A549 (cell line): ENCODE measurements at regions not wholly inside any gene's neighbourhood (a gene's known extent, or its start where the extent isn't known, plus 50 kb on each side); places are given as distances from the start of the nearest gene placed in this dataset.
A peak's percentile ranks its signal among the peaks of the same experiment; 100 is the strongest.

Experiments
- ATAC-seq, 2 experiments: fragments of 200-7000 bp in 1 of 2; fragments of >200 bp in 1 of 2; cut with Nextera tagmentation in 1 of 2; cut with Tn5 transposase in 1 of 2; 3 replicates each; pipeline versions ENCODE4 v1.8.0 to v1.9.1; 2018 to 2020; ENCODE audit warnings: mild to moderate bottlenecking in 1 of 2, moderate library complexity in 1 of 2
- CTCF ChIA-PET: fragments of 300-600 bp; sonication (Branson Sonifier 250); formaldehyde crosslinking; extraction: SDS; loops from one replicate; lab custom pipeline; 2021; ENCODE audit warnings: antibody characterized with exemption, inconsistent platforms; lab: Yijun Ruan, JAX
- POLR2A ChIA-PET: fragments of 350-600 bp; formaldehyde crosslinking; extraction: SDS; loops from one replicate; lab custom pipeline; 2021; ENCODE audit warnings: antibody characterized with exemption, inconsistent platforms; lab: Yijun Ruan, JAX
- DNase-seq, 2 experiments: peaks; one replicate each; pipeline versions ENCODE4 v3.0.0 to v3.0.0-alpha.2; 2011 to 2016; ENCODE audit warnings: low read depth in 1 of 2, low spot score in 1 of 2
- FAIRE-seq: peaks from 2 replicates; lab custom pipeline; 2011; peaks lifted over from hg19 to GRCh38; lab: Jason Lieb, UNC
- H3K27ac ChIP-seq, 2 experiments: fragments of >200 bp; sonication (Bioruptor Twin); formaldehyde crosslinking; 3 replicates each; pipeline ENCODE4 v1.5.1; 2016 to 2017
- H3K4me1 ChIP-seq: fragments of >200 bp; sonication (Bioruptor Twin); formaldehyde crosslinking; 3 replicates; pipeline ENCODE4 v1.6.1; 2016
- H3K4me2 ChIP-seq: fragments of >200 bp; sonication (Bioruptor Twin); formaldehyde crosslinking; 3 replicates; pipeline ENCODE4 v1.6.1; 2016
- H3K4me3 ChIP-seq: fragments of >200 bp; sonication (Bioruptor Twin); formaldehyde crosslinking; 3 replicates; pipeline ENCODE4 v1.5.1; 2016
- H3K9me3 ChIP-seq: fragments of >200 bp; sonication (Bioruptor Twin); formaldehyde crosslinking; 3 replicates; pipeline ENCODE4 v1.6.1; 2016
- ATOH8 ChIP-seq: fragments of 250-450 bp; sonication (Bioruptor Pico); IDR thresholded peaks from 2 replicates; pipeline ENCODE4 v1.5.0; 2020; ENCODE audit warnings: low read depth, mild to moderate bottlenecking, moderate library complexity
- CHD4 ChIP-seq: fragments of 200-600 bp; sonication (generic); IDR thresholded peaks from 2 replicates; pipeline ENCODE4 v1.6.1; 2016; ENCODE audit warnings: antibody characterized with exemption, mild to moderate bottlenecking, borderline replicate concordance
- E2F6 ChIP-seq: IDR thresholded peaks from 2 replicates; pipeline ENCODE4 v1.6.1; 2012; ENCODE audit warnings: low read depth, borderline replicate concordance
- EHF ChIP-seq: fragments of 250-450 bp; sonication (Bioruptor Pico); IDR thresholded peaks from 2 replicates; pipeline ENCODE4 v1.5.0; 2020; ENCODE audit warnings: mild to moderate bottlenecking
- EHMT2 ChIP-seq: fragments of 200-600 bp; sonication (generic); IDR thresholded peaks from 2 replicates; pipeline ENCODE4 v1.6.1; 2016; ENCODE audit warnings: antibody characterized with exemption, low read depth, mild to moderate bottlenecking, moderate library complexity
- ESRRA ChIP-seq: fragments of 150-350 bp; IDR thresholded peaks from 2 replicates; pipeline ENCODE4 v1.6.1; 2014; ENCODE audit warnings: mild to moderate bottlenecking, low read length, borderline replicate concordance
- FOSL2 ChIP-seq, 2 experiments: fragments of 450-650 bp in 1 of 2; fragments of >200 bp in 1 of 2; sonication (Bioruptor Twin) in 1 of 2; formaldehyde crosslinking; IDR thresholded peaks; 2 replicates each; pipeline versions ENCODE4 v1.5.0 to v1.6.1; 2016 to 2020; ENCODE audit warnings: mild to moderate bottlenecking in 1 of 2, moderate library complexity in 1 of 2
- GATA3 ChIP-seq: IDR thresholded peaks from 2 replicates; pipeline ENCODE4 v1.6.1; 2012; ENCODE audit warnings: borderline replicate concordance
- HDAC2 ChIP-seq: fragments of 200-600 bp; sonication (generic); IDR thresholded peaks from 2 replicates; pipeline ENCODE4 v1.6.1; 2016
- HES2 ChIP-seq: fragments of >200 bp; sonication (Bioruptor Twin); formaldehyde crosslinking; IDR thresholded peaks from 2 replicates; pipeline ENCODE4 v1.6.1; 2016
- HOXB13 ChIP-seq: fragments of 250-450 bp; sonication (Bioruptor Pico); IDR thresholded peaks from 2 replicates; pipeline ENCODE4 v1.5.0; 2020; ENCODE audit warnings: low read depth, mild to moderate bottlenecking, moderate library complexity
- HOXB5 ChIP-seq: fragments of 250-450 bp; sonication (Bioruptor Pico); IDR thresholded peaks from 2 replicates; pipeline ENCODE4 v1.5.0; 2020; ENCODE audit warnings: mild to moderate bottlenecking, moderate library complexity
- JUN ChIP-seq, 2 experiments: fragments of >200 bp; sonication (Bioruptor Twin); formaldehyde crosslinking; IDR thresholded peaks; 2 replicates in 1 of 2; 3 replicates in 1 of 2; pipeline ENCODE4 v1.6.1; 2016 to 2017
- KDM1A ChIP-seq: fragments of 200-600 bp; sonication (generic); IDR thresholded peaks from 2 replicates; pipeline ENCODE4 v1.6.1; 2016; ENCODE audit warnings: low read depth, mild to moderate bottlenecking
- MAX ChIP-seq: IDR thresholded peaks from 2 replicates; pipeline ENCODE4 v1.6.1; 2012
- PHF8 ChIP-seq: fragments of 200-600 bp; sonication (generic); IDR thresholded peaks from 2 replicates; pipeline ENCODE4 v1.6.1; 2016; ENCODE audit warnings: low read depth, mild to moderate bottlenecking, antibody characterized with exemption, moderate library complexity, borderline replicate concordance
- SMC3 ChIP-seq: fragments of >200 bp; sonication (Bioruptor Twin); formaldehyde crosslinking; IDR thresholded peaks from 3 replicates; pipeline ENCODE4 v1.6.1; 2018; ENCODE audit warnings: inconsistent platforms
- SREBF2 ChIP-seq: fragments of 450-650 bp; IDR thresholded peaks from 2 replicates; pipeline ENCODE4 v1.6.1; 2014; ENCODE audit warnings: mild to moderate bottlenecking, moderate library complexity
- TFCP2L1 ChIP-seq: fragments of 250-450 bp; sonication (Bioruptor Pico); IDR thresholded peaks from 2 replicates; pipeline ENCODE4 v1.5.0; 2021; ENCODE audit warnings: mild to moderate bottlenecking
- TP53 ChIP-seq: fragments of 250-450 bp; sonication (Bioruptor Pico); IDR thresholded peaks from 2 replicates; pipeline ENCODE4 v1.5.0; 2021; ENCODE audit warnings: mild to moderate bottlenecking, moderate library complexity
- ZC3H11A ChIP-seq: fragments of 450-650 bp; IDR thresholded peaks from 2 replicates; pipeline ENCODE4 v1.6.1; 2014; ENCODE audit warnings: antibody characterized with exemption, mild to moderate bottlenecking
- ZSCAN20 ChIP-seq: fragments of 250-450 bp; sonication (Bioruptor Pico); IDR thresholded peaks from 2 replicates; pipeline ENCODE4 v1.8.0; 2022; ENCODE audit warnings: mild to moderate bottlenecking, moderate library complexity
- WGBS: methylation state at CpG from one replicate; pipeline ENCODE4 v1.1.6; 2017; ENCODE audit errors: missing lambda C conversion rate; 5-methylcytosine and 5-hydroxymethylcytosine counted together
- TF ChIP-seq, protein P1 (sequence below): fragments of >200 bp; sonication (Bioruptor Twin); formaldehyde crosslinking; IDR thresholded peaks from 3 replicates; pipeline ENCODE4 v1.5.1; 2016

- no peaks in the 10 kb centered on the region for H3K4me1 ChIP-seq
- no peak for FAIRE-seq
- H3K4me3 ChIP-seq = no peak overlapping the region
- H3K9me3 ChIP-seq = no peaks in the 10 kb centered on the region
- H3K4me2 ChIP-seq = no peak overlapping the region
- DNase-seq = no peak
- no peak overlapping the region for H3K27ac ChIP-seq
- ChIA-PET POLR2A (no interaction called here), CTCF (no interaction called here)
- WGBS = 2% methylated on average over 2 of the region's 2 CpGs
- TF ChIP-seq HES2 = no peak
- no peak for TF ChIP-seq CHD4
- TF ChIP-seq KDM1A = no peak
- no peak for TF ChIP-seq ZC3H11A
- TF ChIP-seq ESRRA = no peak
- no peak for TF ChIP-seq E2F6
- TF ChIP-seq HDAC2 = no peak
- no peak for TF ChIP-seq PHF8
- TF ChIP-seq SMC3 = no peak
- no peak for TF ChIP-seq ZSCAN20 (CRISPR knock-in tag)
- TF ChIP-seq EHF (CRISPR knock-in tag) = no peak
- TF ChIP-seq, all 56 proteins: peak for 0
- no peak for ATAC-seq
These were observed 191.9 kb downstream of the PPP1R2C start for GRCh38 chrX:42585842-42586621.

GRCh38 chrX:42577936-42578470 lies 200.0 kb downstream of the PPP1R2C start:
- no peak for FAIRE-seq
- POLR2A ChIA-PET = no interaction called here
- no peaks in the 10 kb centered on the region for H3K4me1 ChIP-seq
- CTCF ChIA-PET = no interaction called here
- 4% methylated on average over 3 of the region's 3 CpGs for WGBS
- ATAC-seq = no peak
- no peak overlapping the region for H3K4me3 ChIP-seq
- no peaks in the 10 kb centered on the region for H3K9me3 ChIP-seq
- TF ChIP-seq GATA3 = no peak
- TF ChIP-seq HOXB13 = no peak
- TF ChIP-seq HOXB5 = no peak
- H3K27ac ChIP-seq = no peak overlapping the region
- DNase-seq = no peak
- H3K4me2 ChIP-seq = no peak overlapping the region

- DNase-seq (no peak), FAIRE-seq (peak; percentile 91), ATAC-seq (no peak)
- no peak overlapping the region for H3K4me2 ChIP-seq
- no peaks in the 10 kb centered on the region for H3K4me1 ChIP-seq
- TF ChIP-seq MAX = no peak
- no peak for TF ChIP-seq SREBF2
- no peak for TF ChIP-seq EHMT2
- TF ChIP-seq FOSL2 (IDR thresholded peaks at IDR 0.05) = no peak
- TF ChIP-seq FOSL2 (CRISPR knock-in tag; IDR thresholded peaks at IDR 0.05) = no peak
- TF ChIP-seq CHD4 = no peak
- no peak for TF ChIP-seq TP53 (CRISPR knock-in tag)
- no peak for TF ChIP-seq TFCP2L1 (CRISPR knock-in tag)
- TF ChIP-seq, protein P1, sequence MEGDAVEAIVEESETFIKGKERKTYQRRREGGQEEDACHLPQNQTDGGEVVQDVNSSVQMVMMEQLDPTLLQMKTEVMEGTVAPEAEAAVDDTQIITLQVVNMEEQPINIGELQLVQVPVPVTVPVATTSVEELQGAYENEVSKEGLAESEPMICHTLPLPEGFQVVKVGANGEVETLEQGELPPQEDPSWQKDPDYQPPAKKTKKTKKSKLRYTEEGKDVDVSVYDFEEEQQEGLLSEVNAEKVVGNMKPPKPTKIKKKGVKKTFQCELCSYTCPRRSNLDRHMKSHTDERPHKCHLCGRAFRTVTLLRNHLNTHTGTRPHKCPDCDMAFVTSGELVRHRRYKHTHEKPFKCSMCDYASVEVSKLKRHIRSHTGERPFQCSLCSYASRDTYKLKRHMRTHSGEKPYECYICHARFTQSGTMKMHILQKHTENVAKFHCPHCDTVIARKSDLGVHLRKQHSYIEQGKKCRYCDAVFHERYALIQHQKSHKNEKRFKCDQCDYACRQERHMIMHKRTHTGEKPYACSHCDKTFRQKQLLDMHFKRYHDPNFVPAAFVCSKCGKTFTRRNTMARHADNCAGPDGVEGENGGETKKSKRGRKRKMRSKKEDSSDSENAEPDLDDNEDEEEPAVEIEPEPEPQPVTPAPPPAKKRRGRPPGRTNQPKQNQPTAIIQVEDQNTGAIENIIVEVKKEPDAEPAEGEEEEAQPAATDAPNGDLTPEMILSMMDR = no peak
- TF ChIP-seq JUN (IDR thresholded peaks at IDR 0.05) = no peak
- no peak for TF ChIP-seq ATOH8 (CRISPR knock-in tag)
- no peaks in the 10 kb centered on the region for H3K9me3 ChIP-seq
- POLR2A ChIA-PET = no interaction called here
- 9% methylated on average over 1 of the region's 1 CpG for WGBS
- CTCF ChIA-PET = no interaction called here
- no peak overlapping the region for H3K27ac ChIP-seq
- no peak overlapping the region for H3K4me3 ChIP-seq
These were observed 210.7 kb downstream of the PPP1R2C start for GRCh38 chrX:42567268-42567667.
